ENCODE measurements at regions not wholly inside any gene's neighbourhood (a gene's known extent, or its start where the extent isn't known, plus 50 kb on each side); places are given as distances from the start of the nearest gene placed in this dataset.

GRCh38 chr14:22210026-22210425, 379.0 kb downstream of the DAD1 start:
- TF ChIP-seq BACH2 (CRISPR knock-in tag; IDR thresholded peaks at IDR 0.05; ENCODE audit: borderline replicate concordance): no peak
- TF ChIP-seq CSDC2 (CRISPR knock-in tag; IDR thresholded peaks at IDR 0.05): no peak
- no peak for TF ChIP-seq TCF4 (CRISPR knock-in tag; IDR thresholded peaks at IDR 0.05; ENCODE audit: borderline replicate concordance)
- TF ChIP-seq ISL1 (CRISPR knock-in tag; IDR thresholded peaks at IDR 0.05): no peak
- TF ChIP-seq PATZ1 (CRISPR knock-in tag; IDR thresholded peaks at IDR 0.05; ENCODE audit: borderline replicate concordance): no peak
- TF ChIP-seq OSR1 (CRISPR knock-in tag; IDR thresholded peaks at IDR 0.05): no peak
- TF ChIP-seq ZFP3 (CRISPR knock-in tag; IDR thresholded peaks at IDR 0.05): no peak
- no peak for TF ChIP-seq CSRNP3 (CRISPR knock-in tag; IDR thresholded peaks at IDR 0.05)
- TF ChIP-seq PPARA (CRISPR knock-in tag; IDR thresholded peaks at IDR 0.05; ENCODE audit: borderline replicate concordance): no peak
- no peak for TF ChIP-seq TSHZ2 (CRISPR knock-in tag; IDR thresholded peaks at IDR 0.05)
- TF ChIP-seq ESRRG (CRISPR knock-in tag; IDR thresholded peaks at IDR 0.05): no peak
- TF ChIP-seq CREB5 (CRISPR knock-in tag; IDR thresholded peaks at IDR 0.05; ENCODE audit: low read depth): no peak
- no peak for TF ChIP-seq RARB (CRISPR knock-in tag; IDR thresholded peaks at IDR 0.05)
- no peak for TF ChIP-seq ARNTL (CRISPR knock-in tag; IDR thresholded peaks at IDR 0.05; ENCODE audit: borderline replicate concordance, low read depth)
- no peak for ATAC-seq

- ATAC-seq: no peak
- TF ChIP-seq RARB (CRISPR knock-in tag; IDR thresholded peaks at IDR 0.05) (no peak), ZFP30 (CRISPR knock-in tag; IDR thresholded peaks at IDR 0.05) (no peak), ZNF8 (CRISPR knock-in tag; IDR thresholded peaks at IDR 0.05) (no peak), ZC3H10 (CRISPR knock-in tag; IDR thresholded peaks at IDR 0.05) (no peak), TSHZ2 (CRISPR knock-in tag; IDR thresholded peaks at IDR 0.05) (no peak), GLIS3 (CRISPR knock-in tag; IDR thresholded peaks at IDR 0.05) (no peak), TCF4 (CRISPR knock-in tag; IDR thresholded peaks at IDR 0.05; ENCODE audit: borderline replicate concordance) (no peak), PPARA (CRISPR knock-in tag; IDR thresholded peaks at IDR 0.05; ENCODE audit: borderline replicate concordance) (no peak), OSR1 (CRISPR knock-in tag; IDR thresholded peaks at IDR 0.05) (no peak), CREB5 (CRISPR knock-in tag; IDR thresholded peaks at IDR 0.05; ENCODE audit: low read depth) (no peak), TOX (CRISPR knock-in tag; IDR thresholded peaks at IDR 0.05; ENCODE audit: borderline replicate concordance) (no peak), POU6F1 (CRISPR knock-in tag; IDR thresholded peaks at IDR 0.05; ENCODE audit: borderline replicate concordance, low read depth) (no peak), ZFP3 (CRISPR knock-in tag; IDR thresholded peaks at IDR 0.05) (no peak), BACH2 (CRISPR knock-in tag; IDR thresholded peaks at IDR 0.05; ENCODE audit: borderline replicate concordance) (no peak), PATZ1 (CRISPR knock-in tag; IDR thresholded peaks at IDR 0.05; ENCODE audit: borderline replicate concordance) (no peak), SNAI2 (CRISPR knock-in tag; IDR thresholded peaks at IDR 0.05) (no peak)
Measured at GRCh38 chr14:22203036-22203435, 386.0 kb downstream of the DAD1 start.
